WI38 (cell line): ENCODE measurements at regions not wholly inside any gene's neighbourhood (a gene's known extent, or its start where the extent isn't known, plus 50 kb on each side); places are given as distances from the start of the nearest gene placed in this dataset.

Experiments
- H3K4me3 ChIP-seq: 2 replicates; pipeline ENCODE4 v1.5.1; 2011; ENCODE audit warnings: low read depth, mild to moderate bottlenecking, control low read depth, low read length
- TF ChIP-seq, protein P1 (sequence below): IDR thresholded peaks from 2 replicates; pipeline ENCODE4 v1.5.1; 2012; ENCODE audit warnings: low read depth, mild to moderate bottlenecking, control low read depth, low read length

DNA sequence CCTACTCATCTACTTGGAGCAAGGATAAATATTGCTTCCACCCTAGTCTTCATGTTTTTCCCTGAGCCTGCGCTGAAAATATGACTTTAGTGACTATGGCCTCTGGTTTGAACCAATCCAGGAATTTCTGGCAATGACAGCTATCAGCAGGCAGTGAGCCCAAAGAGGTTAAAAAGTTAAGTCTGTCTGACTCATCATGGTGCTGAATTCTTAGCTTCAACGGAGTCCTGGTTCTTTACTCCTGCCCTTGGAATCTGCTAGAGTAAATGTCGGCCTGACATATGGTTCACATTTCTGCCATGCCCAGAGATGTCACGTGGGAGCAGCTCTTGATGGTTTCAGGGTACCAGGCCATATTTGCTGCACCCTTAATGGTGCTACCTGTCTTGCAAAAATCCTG is 351.6 kb upstream of the PLXNA2 start:
- TF ChIP-seq, protein P1, sequence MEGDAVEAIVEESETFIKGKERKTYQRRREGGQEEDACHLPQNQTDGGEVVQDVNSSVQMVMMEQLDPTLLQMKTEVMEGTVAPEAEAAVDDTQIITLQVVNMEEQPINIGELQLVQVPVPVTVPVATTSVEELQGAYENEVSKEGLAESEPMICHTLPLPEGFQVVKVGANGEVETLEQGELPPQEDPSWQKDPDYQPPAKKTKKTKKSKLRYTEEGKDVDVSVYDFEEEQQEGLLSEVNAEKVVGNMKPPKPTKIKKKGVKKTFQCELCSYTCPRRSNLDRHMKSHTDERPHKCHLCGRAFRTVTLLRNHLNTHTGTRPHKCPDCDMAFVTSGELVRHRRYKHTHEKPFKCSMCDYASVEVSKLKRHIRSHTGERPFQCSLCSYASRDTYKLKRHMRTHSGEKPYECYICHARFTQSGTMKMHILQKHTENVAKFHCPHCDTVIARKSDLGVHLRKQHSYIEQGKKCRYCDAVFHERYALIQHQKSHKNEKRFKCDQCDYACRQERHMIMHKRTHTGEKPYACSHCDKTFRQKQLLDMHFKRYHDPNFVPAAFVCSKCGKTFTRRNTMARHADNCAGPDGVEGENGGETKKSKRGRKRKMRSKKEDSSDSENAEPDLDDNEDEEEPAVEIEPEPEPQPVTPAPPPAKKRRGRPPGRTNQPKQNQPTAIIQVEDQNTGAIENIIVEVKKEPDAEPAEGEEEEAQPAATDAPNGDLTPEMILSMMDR, result no peak
- no peak overlapping the region for H3K4me3 ChIP-seq

DNA sequence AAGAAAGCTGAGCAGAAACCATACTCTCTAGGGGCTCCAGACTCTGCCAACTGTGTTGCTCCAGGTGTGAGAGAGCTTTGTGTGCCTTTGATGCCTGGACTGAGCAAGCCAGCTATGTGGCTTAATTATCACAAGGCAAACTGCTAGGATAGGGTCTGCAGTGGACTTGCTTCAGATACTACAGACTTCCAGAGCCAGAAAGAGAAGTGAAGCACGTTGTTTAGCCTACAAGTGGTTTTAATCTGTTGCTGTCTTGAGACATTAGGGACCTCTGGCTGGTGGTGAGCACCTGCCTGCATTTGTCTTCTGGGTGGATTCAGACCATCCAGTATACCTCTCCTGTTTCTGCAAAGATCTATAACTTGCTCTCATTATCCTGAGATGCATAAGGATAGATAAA is 353.4 kb upstream of the PLXNA2 start:
- H3K4me3 ChIP-seq, result no peak overlapping the region
- TF ChIP-seq, protein P1, result no peak

DNA sequence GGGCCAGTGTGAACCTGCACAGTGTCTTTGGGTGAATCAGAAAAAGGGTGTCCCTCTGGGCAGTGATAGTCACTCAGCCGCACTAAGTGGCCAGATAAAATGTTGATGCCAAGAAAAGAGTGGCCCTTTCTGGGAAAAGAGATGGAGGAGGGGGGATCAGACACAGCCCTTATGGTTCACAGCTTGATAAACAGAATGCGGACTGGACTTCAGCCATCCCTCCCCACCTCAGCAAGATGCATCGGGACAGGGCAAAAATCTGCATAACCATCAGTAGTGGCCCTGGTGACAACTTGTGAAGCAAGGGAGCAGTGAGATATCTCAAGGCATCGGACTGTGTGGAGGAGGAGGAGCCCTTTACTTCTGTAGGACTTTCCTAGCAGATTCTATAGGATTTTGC is 353.8 kb upstream of the PLXNA2 start:
- no peak overlapping the region for H3K4me3 ChIP-seq
- TF ChIP-seq, protein P1, result no peak

DNA sequence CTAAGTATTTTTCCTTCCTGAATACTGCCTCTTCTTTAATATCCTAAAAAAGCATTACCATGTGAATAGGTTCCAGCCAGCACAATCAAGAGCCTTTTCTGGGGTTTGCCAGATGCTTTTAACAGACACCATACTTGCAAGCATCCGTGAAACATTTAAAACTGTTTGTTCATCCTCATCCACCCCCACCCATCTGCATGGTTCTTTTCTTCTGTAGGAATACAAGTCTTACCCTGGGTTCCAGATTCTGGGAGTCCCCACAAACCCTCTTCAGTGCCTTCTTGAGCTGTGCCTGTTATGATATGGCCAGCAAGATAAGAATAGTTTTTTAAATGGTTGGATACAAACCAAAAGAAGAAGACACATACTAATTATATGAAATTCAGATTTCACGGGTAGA is 354.9 kb upstream of the PLXNA2 start:
- TF ChIP-seq, protein P1, result no peak

DNA sequence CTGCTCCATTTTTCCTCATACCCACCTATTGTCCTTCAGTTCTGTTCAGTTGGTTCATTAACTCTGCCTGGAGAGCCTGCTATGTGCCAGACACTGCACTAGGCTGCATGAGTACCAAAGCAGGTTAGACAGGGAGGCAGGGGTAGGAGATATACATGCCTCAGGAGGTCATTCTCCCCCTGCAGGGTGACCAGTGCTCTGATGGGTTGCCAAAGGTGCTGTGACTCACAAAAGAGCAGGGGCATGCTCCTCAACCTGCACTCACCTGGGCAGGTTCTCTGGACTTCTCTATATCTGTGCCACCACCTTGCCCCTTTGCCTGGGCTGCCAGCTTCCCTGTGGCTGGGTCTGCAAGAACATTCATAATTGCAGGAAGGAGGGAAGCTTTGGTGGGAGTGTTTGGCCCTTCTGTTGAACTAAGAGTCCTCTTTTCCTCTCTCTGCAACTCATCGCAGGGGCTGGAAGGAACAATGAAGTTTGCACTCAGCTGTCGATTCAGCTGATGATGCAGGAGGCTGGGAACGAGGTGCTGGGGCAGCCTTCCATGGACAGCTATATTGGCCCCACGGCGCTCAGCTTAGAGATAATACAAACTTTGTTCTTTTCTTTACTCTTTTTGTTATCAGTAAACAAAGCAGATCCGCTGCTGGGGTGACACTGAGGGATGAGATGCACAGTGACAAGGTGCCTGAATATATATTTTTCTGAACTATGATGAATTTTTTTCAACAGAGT is 356.4 kb upstream of the PLXNA2 start:
- H3K4me3 ChIP-seq, result no peak overlapping the region
- TF ChIP-seq, protein P1, result no peak

More for the DNA sequence above, 354.9 kb upstream of the PLXNA2 start:
- no peak overlapping the region for H3K4me3 ChIP-seq

DNA sequence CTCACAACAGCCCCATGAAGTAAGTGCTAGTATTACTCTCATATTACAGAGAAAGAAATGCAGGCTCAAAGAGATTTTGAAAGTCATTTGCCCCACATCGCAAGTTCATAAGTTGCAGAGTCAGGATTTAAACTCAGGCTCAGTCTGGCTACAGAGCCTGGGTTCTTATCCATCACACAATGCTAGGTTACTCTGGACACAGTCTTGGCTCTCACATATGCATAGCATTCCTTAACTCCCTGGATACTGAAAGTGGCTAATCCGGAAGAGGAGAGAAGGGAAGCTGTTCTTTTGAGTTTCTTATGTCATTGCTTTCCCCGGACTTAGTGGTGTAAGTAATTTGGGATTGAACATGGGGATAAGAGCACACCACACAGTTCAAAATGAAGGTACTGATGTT is 357.4 kb upstream of the PLXNA2 start:
- TF ChIP-seq, protein P1, result no peak
- H3K4me3 ChIP-seq, result no peak overlapping the region

DNA sequence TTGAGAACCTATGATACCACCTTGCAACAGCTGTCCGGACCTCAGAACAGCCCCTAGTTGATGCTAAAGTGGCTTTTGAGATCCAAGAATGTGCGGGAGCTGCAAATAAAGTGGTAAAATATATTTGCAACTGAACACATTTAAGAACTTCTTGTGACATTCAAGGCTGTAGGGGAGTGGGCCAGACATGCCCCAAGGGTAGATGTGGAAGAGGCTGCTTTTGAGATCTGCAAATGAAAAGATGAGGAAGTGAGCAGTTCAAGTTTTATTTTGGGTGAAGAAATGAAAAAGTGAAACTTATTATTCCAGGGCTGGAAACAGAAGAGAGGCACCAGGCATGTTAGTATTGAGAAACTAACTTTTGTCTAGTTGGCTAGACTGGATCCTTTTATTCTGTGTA is 359.5 kb upstream of the PLXNA2 start:
- TF ChIP-seq, protein P1, result no peak

More for the DNA sequence above, 359.5 kb upstream of the PLXNA2 start:
- H3K4me3 ChIP-seq, result no peak overlapping the region
